ENCODE measurements at regions not wholly inside any gene's neighbourhood (a gene's known extent, or its start where the extent isn't known, plus 50 kb on each side); places are given as distances from the start of the nearest gene placed in this dataset.
A peak's percentile ranks its signal among the peaks of the same experiment; 100 is the strongest.

- DNase-seq = no peak
These were observed 332.4 kb upstream of the TLE3 start for GRCh38 chr15:70430069-70430468.

- DNase-seq = no peak
These were observed 331.5 kb upstream of the TLE3 start for GRCh38 chr15:70429056-70429722.

- no peak for DNase-seq
These were observed 330.6 kb upstream of the TLE3 start for GRCh38 chr15:70428211-70428822.

GRCh38 chr15:70427167-70428120, 329.7 kb upstream of the TLE3 start:
- no peak for DNase-seq

- no peak for DNase-seq
These were observed 328.5 kb upstream of the TLE3 start for GRCh38 chr15:70426096-70426821.

GRCh38 chr15:70424937-70425411, 327.3 kb upstream of the TLE3 start:
- DNase-seq = no peak

- no peak for DNase-seq
These were observed 325.6 kb upstream of the TLE3 start for GRCh38 chr15:70423267-70423666.

- no peak for DNase-seq
These were observed 324.6 kb upstream of the TLE3 start for GRCh38 chr15:70422342-70422741.

GRCh38 chr15:70420948-70421482, 323.3 kb upstream of the TLE3 start:
- no peak for DNase-seq

- DNase-seq = no peak
These were observed 322.6 kb upstream of the TLE3 start for GRCh38 chr15:70420086-70420947.

GRCh38 chr15:70418943-70419342, 321.2 kb upstream of the TLE3 start:
- peak in 3 of 56 donors; percentile 2 to 10 (median 9) for DNase-seq

- no peak for DNase-seq
These were observed 319.8 kb upstream of the TLE3 start for GRCh38 chr15:70417535-70417934.

- no peak for DNase-seq
These were observed 319.1 kb upstream of the TLE3 start for GRCh38 chr15:70416829-70417228.

GRCh38 chr15:70415398-70415797, 317.7 kb upstream of the TLE3 start:
- no peak for DNase-seq

GRCh38 chr15:70414626-70415025, 316.9 kb upstream of the TLE3 start:
- no peak for DNase-seq

- DNase-seq = no peak
These were observed 315.1 kb upstream of the TLE3 start for GRCh38 chr15:70412794-70413193.

- DNase-seq = no peak
These were observed 313.6 kb upstream of the TLE3 start for GRCh38 chr15:70411143-70411863.

GRCh38 chr15:70410371-70410985, 312.8 kb upstream of the TLE3 start:
- no peak for DNase-seq

GRCh38 chr15:70409388-70409787, 311.7 kb upstream of the TLE3 start:
- no peak for DNase-seq

Data from nucleus accumbens (tissue), 56 donors.